ENCODE measurements at regions not wholly inside any gene's neighbourhood (a gene's known extent, or its start where the extent isn't known, plus 50 kb on each side); places are given as distances from the start of the nearest gene placed in this dataset.

DNA sequence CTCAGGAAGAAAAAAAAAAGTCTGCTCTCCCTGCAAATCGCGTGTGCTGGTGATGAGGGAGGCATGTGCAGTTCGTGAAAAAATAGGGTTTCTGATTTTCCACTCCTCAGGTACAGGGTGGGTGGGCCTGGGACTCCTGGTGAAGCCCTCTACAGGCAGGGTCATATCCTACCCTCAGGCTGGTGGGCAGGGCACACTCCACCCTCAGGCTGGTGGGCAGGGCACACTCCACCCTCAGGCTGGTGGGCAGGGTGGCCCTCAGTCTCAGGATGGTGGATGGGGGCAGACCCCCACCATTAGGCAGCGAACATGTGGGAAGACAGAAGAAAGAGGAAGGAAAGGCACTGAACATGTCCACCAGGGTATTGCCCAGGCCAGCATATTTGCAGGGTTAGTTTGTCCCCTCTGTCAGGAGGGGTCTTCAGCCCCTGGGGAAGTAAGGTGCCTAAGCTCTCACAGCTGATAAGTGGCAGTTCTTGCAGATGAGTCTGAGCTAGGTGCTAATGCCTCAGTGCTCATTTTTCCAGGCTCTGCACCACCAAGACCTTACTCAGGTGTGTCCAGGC, 95.2 kb upstream of the RAB6C start:
- Histone ChIP-seq H3K27ac (no peak overlapping the region), H3K9me3 (no peaks in the 10 kb centered on the region), H3K27me3 (replicated peaks; ENCODE audit: insufficient read depth) (no peaks in the 10 kb centered on the region), H3K4me3 (no peak overlapping the region), H3K36me3 (no peaks in the 10 kb centered on the region), H3K4me1 (replicated peaks) (no peaks in the 10 kb centered on the region)
- intact Hi-C loops (cut with DNase I), result no loop called here
- WGBS, result 77% methylated on average over 4 of the region's 4 CpGs
- DNase-seq (ENCODE audit: low spot score), result no peak
- TF ChIP-seq POLR2AphosphoS5 (IDR thresholded peaks at IDR 0.05) (no peak), POLR2A (IDR thresholded peaks at IDR 0.05) (no peak)
- TF ChIP-seq, protein P1, sequence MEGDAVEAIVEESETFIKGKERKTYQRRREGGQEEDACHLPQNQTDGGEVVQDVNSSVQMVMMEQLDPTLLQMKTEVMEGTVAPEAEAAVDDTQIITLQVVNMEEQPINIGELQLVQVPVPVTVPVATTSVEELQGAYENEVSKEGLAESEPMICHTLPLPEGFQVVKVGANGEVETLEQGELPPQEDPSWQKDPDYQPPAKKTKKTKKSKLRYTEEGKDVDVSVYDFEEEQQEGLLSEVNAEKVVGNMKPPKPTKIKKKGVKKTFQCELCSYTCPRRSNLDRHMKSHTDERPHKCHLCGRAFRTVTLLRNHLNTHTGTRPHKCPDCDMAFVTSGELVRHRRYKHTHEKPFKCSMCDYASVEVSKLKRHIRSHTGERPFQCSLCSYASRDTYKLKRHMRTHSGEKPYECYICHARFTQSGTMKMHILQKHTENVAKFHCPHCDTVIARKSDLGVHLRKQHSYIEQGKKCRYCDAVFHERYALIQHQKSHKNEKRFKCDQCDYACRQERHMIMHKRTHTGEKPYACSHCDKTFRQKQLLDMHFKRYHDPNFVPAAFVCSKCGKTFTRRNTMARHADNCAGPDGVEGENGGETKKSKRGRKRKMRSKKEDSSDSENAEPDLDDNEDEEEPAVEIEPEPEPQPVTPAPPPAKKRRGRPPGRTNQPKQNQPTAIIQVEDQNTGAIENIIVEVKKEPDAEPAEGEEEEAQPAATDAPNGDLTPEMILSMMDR (IDR thresholded peaks at IDR 0.05), result no peak

DNA sequence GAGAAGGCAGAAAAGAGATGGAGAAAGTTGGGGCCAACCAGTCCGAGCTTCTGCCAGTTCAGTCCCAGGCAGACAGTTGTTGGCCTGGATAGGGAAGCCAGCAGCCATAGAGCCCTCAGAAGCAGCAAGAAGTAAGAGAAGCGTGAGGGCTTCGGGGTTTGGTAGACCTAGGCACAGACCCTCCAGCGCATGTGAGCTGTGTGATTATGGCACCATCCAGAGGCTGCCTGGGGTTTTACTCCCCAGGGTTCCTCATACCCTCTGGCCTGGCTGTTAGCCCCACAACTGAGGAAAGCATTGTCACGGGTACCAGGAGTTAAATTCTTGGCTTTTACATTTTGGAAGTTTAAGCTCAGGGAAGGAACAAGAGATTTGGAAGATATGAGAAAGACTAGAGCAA, 93.7 kb upstream of the RAB6C start:
- TF ChIP-seq POLR2AphosphoS5 (IDR thresholded peaks at IDR 0.05) (no peak), POLR2A (IDR thresholded peaks at IDR 0.05) (no peak)
- TF ChIP-seq, protein P1 (IDR thresholded peaks at IDR 0.05), result no peak
- WGBS, result 47% methylated on average over 5 of the region's 5 CpGs

DNA sequence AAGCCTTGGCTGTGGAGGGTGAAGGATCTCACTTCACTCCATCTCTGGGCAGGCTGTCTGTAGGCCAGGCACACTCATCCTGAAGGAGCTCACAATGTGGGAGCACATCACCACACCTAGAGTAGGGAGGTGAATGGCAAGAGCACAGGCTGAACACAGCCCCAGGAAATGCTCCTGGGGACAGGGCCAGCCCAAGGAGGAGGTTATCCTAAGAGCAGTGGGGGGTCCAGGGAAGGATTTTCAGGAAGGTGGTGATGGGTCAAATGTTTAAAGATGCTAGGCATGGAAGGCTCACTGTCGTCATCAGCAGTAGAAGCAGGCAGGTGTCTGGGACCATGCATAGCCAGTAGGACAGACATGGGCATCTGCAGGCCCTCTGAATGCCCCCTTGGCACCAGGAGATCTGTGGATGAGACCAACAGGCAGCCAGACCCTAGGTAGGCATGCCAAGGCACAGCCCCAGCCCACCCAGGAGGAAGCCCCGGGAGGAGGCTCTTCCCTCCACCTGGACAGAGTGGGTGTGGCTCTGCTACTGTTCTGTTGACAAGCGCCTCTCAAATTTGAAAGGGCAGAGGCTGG, 91.7 kb upstream of the RAB6C start:
- Histone ChIP-seq H3K36me3 (no peaks in the 10 kb centered on the region), H3K27me3 (replicated peaks; ENCODE audit: insufficient read depth) (no peaks in the 10 kb centered on the region), H3K4me1 (replicated peaks) (no peaks in the 10 kb centered on the region), H3K9me3 (no peaks in the 10 kb centered on the region), H3K4me3 (no peak overlapping the region), H3K27ac (no peak overlapping the region)
- WGBS, result 63% methylated on average over 3 of the region's 3 CpGs
- DNase-seq (ENCODE audit: low spot score), result no peak
- TF ChIP-seq POLR2AphosphoS5 (IDR thresholded peaks at IDR 0.05) (no peak), POLR2A (IDR thresholded peaks at IDR 0.05) (no peak)
- TF ChIP-seq, protein P1 (IDR thresholded peaks at IDR 0.05), result no peak
- intact Hi-C loops (cut with DNase I), result no loop called here

More for the DNA sequence above, 93.7 kb upstream of the RAB6C start:
- Histone ChIP-seq H3K27me3 (replicated peaks; ENCODE audit: insufficient read depth) (no peaks in the 10 kb centered on the region), H3K36me3 (no peaks in the 10 kb centered on the region), H3K27ac (no peak overlapping the region), H3K4me3 (no peak overlapping the region), H3K4me1 (replicated peaks) (no peaks in the 10 kb centered on the region), H3K9me3 (no peaks in the 10 kb centered on the region)
- intact Hi-C loops (cut with DNase I), result no loop called here
- DNase-seq (ENCODE audit: low spot score), result no peak

- H3K4me3 ChIP-seq, result no peak overlapping the region
- TF ChIP-seq POLR2A (IDR thresholded peaks at IDR 0.05) (no peak), POLR2AphosphoS5 (IDR thresholded peaks at IDR 0.05) (no peak)
- TF ChIP-seq, protein P1 (IDR thresholded peaks at IDR 0.05), result no peak
- no peak overlapping the region for H3K27ac ChIP-seq
- no peaks in the 10 kb centered on the region for H3K36me3 ChIP-seq
- intact Hi-C loops (cut with DNase I), result no loop called here
- H3K27me3 ChIP-seq (replicated peaks; ENCODE audit: insufficient read depth), result no peaks in the 10 kb centered on the region
- H3K9me3 ChIP-seq, result no peaks in the 10 kb centered on the region
- no peaks in the 10 kb centered on the region for H3K4me1 ChIP-seq (replicated peaks)
- WGBS, result 84% methylated on average over 4 of the region's 4 CpGs
- DNase-seq (ENCODE audit: low spot score), result no peak
These were observed 91.0 kb upstream of the RAB6C start for GRCh38 chr2:129888461-129888860.

- no peak for DNase-seq (ENCODE audit: low spot score)
These were observed 90.6 kb upstream of the RAB6C start for GRCh38 chr2:129888896-129889295.

More at GRCh38 chr2:129888896-129889295, 90.6 kb upstream of the RAB6C start:
- WGBS, result 85% methylated on average over 2 of the region's 2 CpGs
- Histone ChIP-seq H3K36me3 (no peaks in the 10 kb centered on the region), H3K27ac (no peak overlapping the region), H3K9me3 (no peaks in the 10 kb centered on the region), H3K4me1 (replicated peaks) (no peaks in the 10 kb centered on the region), H3K27me3 (replicated peaks; ENCODE audit: insufficient read depth) (no peaks in the 10 kb centered on the region), H3K4me3 (no peak overlapping the region)
- intact Hi-C loops (cut with DNase I), result no loop called here
- TF ChIP-seq, protein P1 (IDR thresholded peaks at IDR 0.05), result no peak
- TF ChIP-seq POLR2AphosphoS5 (IDR thresholded peaks at IDR 0.05) (no peak), POLR2A (IDR thresholded peaks at IDR 0.05) (no peak)

Data from prostate gland (tissue), 2 donors.